HG03520 (cell line): ENCODE measurements at regions not wholly inside any gene's neighbourhood (a gene's known extent, or its start where the extent isn't known, plus 50 kb on each side); places are given as distances from the start of the nearest gene placed in this dataset.
"Not testable (repeated sequence)": the region's sequence is repeated elsewhere in the genome, so short reads cannot be mapped to it uniquely, and the experiment has no call there.

Experiments
- ATAC-seq: cut with Tn5 transposase; IDR thresholded peaks from one replicate; pipeline ENCODE4 v1.9.1; 2021; ENCODE audit warnings: mild to moderate bottlenecking, moderate library complexity; ENCODE audit not compliant: unreplicated experiment

- no peak for ATAC-seq
Measured at GRCh38 chr2:196276421-196276820, 105.0 kb upstream of the STK17B start.

DNA sequence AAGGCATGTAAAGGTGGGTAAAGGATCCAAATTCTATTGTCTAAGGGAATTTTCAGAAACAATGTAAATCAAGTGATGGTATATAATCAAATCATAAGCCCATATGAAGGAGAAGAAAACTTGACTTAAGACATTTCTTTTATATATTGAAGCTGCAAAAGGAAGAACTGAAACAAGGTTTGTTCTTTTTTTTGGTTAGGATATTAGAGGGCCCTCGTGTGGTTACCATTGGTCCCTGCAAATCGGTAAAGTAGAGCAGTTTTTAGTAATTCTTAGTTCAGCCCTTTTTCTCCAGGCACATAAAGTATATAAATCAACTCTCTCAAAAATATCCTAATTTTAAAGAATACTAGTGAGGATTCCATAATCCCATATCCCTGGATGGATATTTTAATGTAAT lies 105.6 kb upstream of the STK17B start:
- no peak for ATAC-seq

DNA sequence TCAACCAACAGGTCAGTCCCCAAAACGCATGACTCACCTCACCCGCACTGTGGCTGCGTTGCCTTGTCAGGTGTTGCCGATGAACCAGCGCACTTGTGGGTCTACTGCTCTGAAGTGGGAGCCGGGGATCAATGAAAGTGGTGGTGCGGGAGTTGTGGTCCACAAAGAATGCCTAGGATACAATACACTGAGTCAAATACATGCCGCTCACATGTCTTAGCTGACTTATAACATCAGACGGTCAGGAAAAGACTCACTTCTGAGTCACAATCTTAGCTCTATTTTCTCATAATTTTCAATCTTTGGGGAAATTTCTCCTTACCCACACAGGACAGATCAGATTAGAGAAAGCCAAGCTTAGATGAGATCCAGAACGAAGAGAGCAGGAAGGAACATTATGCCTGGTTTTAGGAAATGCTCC lies 107.1 kb upstream of the STK17B start:
- ATAC-seq, result no peak

DNA sequence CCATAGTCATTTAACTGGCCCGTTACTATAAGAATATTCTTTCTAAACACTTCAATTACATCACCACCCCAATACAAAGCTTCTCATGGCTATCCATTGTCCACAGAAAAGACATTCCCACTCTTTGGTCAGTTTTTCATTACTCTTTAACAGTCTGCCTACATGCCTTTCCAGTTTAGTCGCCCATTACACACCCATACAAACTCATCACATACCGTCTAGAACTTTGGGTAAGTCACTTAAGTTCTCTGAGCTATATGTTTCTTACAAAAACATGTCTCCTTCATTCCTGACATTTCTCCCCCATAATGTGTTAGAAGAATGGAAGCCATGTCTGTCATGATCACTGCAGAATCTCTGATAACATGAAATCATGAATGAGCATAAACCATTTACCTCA lies 108.2 kb upstream of the STK17B start:
- ATAC-seq, result no peak

GRCh38 chr2:196284144-196284844 lies 112.9 kb upstream of the STK17B start:
- ATAC-seq, result no peak

- ATAC-seq, result no peak
Measured at GRCh38 chr2:196284866-196285557, 113.6 kb upstream of the STK17B start.

DNA sequence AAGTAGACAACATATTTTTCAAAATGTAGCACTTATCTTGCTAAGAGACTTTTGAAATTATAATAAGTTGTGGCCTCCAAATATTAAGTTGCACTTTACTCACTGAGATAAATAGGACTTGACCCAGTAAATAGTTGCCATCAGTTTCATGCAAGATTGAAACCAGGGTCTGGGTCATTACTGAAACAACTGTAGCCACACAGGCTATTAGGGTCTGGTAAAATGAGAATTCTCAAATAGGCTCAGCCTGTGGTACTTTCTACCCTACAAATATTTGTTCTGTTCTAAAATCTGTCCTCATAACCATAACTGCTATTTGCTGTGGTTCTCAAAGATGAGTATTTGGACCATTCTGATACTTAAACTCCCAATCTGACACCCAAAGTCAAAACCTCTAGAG lies 115.4 kb upstream of the STK17B start:
- ATAC-seq, result peak; percentile 46

DNA sequence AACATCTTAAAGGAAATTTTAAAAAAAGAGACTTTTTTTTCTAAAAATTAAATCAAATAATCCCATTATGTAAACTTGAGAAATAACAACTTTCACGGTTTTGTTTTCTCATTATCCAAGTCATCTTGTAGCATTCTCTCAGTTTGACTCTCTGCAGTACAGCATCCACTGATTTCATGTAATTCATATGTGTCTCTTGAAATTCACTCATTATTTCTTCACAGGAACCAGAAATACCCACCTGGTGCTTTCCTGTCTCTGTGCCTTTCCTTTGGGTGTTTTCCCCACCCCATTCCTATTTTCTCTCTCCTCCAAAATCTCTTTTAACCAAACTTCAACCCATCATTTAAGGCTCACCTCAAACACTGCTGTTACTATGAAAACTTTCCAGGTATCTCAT lies 116.1 kb upstream of the STK17B start:
- ATAC-seq, result no peak

DNA sequence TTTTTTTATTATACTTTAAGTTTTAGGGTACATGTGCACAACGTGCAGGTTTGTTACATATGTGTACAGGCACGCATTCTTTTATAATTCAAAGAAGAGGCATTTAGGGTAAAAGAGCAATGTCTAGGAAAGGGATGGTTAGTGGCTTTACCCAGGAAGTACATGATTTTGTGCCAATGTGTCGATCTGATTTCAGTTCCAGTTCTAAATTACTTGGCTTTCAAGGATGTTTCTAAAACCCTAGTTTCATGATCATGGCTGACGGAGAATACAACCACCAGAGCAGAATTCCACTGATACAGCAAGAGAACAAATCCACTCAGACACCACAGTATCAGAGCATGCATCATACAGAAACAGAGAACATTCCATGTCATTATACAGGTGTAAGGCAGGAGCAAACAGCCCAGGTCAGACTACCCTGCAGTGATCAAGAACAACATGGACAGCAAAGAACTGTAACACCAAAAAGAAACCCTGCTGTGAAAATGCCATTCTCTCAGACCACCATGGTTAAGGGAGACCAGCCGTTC lies 116.7 kb upstream of the STK17B start:
- no peak for ATAC-seq

- peak; percentile 43 for ATAC-seq
Measured at GRCh38 chr2:196289000-196289399, 117.6 kb upstream of the STK17B start.

DNA sequence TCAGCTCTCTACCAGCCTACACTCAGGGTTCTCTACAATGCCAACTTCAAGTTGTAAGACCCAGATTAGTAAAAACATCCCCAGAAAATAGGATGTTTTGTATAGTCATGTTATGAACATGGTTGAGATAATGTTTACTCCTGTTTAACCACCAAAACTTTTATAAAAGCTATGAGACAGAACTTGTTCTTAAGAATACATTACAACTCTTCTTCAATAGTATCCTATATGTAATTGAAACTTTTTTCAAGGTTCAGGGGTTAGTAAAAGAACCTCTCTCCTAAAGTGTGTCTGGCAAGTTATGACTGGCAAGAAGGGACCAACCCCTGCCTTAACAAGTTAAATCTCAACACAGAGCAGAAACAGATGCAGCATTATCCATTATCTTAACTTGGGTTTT lies 118.8 kb upstream of the STK17B start:
- ATAC-seq, result no peak

GRCh38 chr2:196290569-196290968 lies 119.2 kb upstream of the STK17B start:
- no peak for ATAC-seq

GRCh38 chr2:196291426-196291825 lies 120.0 kb upstream of the STK17B start:
- ATAC-seq, result no peak

- ATAC-seq, result no peak
Measured at GRCh38 chr2:196291873-196292800, 120.8 kb upstream of the STK17B start.

DNA sequence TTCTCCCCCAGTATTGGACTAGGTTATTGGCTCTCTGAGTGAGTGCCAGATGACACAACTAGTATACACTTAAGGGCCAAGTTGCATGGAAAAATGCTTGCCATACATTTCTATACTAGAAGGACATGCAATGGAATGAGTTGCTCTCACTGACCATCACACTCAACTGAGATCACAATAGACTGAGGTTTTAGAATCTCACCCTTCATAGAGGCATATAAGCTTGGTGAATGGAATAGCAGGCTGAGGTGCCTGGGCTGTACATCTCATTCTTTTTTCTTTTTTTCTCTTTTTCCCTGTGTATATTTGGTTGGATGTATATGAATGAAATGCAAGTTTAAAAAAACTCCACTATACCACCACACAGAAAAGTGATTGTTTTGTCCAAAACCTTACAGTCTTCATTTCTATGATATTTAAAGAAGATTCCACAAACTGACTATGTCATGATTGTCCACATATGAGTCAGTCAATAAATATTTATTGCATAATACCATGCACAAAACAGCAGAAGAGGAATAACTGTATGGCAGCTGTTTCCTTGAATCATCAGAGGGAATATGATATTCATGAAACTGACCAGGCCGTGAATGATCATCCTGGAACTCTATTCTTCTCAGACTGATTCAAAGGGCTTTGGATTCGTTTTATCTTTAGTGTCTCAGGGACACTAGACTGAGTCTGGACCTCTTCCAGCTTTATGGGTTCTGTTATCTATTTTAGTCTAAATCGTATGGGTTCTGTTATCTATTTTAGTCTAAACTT lies 122.6 kb upstream of the STK17B start:
- no peak for ATAC-seq

GRCh38 chr2:196294516-196294909 lies 123.1 kb upstream of the STK17B start:
- no peak for ATAC-seq

DNA sequence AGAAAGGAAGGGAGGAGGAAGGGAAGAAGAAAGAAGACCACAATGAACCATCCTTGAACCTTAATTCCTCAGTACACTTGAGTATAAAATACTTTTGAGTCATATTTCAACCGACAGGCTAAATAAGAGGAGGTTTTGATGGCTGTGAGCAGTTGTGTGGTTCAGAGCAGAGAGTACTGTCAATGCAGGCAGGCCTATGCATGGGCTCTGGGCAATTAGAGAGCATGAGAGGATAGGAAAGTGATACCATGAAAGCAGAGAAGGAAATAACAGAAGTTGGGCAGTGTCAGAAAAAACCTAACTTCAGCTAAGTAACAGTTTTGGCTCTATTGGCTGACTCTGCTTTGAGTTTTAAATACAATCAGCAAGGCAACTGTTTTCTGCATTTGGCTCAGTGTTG lies 123.6 kb upstream of the STK17B start:
- no peak for ATAC-seq

DNA sequence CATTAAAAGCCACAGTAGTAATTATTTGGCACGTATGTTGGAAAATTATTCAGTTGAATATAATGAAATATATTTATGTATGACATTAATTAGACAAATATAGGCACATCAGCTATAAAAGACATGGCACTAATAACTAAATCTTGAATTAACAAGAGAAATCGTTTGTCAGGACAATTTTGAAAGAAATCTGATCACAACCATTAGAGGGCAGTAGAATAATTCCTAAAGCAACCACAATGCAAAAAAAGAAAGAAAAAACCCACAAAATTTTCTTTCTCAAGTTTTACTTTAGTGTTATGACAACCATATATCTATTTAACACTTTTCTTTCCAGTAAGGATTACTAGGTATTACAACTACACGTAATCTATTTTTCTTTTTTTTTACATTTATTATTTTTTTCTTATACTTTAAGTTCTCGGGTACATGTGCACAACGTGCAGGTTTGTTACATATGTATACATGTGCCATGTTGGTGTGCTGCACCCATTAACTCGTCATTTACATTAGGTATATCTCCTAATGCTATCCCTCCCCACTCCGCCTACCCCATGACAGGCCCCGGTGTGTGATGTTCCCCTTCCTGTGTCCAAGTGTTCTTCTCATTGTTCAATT lies 126.8 kb upstream of the STK17B start:
- ATAC-seq, result not testable (repeated sequence)

DNA sequence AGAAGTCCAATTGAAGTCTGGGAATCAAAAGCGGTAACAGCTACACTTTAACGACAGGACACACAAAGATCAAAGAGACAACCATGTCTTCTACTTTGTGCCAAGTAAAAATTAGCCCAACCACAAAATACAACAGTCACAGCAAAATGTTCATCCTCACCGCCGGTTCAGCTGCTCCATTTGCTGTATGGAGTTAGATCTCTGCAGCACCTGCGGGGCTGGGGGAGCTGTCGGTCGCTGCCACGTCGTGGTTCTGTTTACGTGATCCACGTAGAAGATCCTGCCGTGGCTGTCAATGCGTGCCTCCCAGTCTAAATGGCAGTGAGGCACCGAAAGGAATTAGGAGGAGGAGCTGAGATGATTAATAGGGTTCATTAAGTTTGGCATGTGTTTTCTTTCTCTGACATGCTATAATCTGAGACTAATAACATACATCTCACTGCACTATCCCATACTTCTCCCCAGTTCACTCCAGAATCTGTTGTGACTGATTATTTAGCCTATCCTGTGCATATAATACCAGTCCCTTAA lies 136.5 kb upstream of the STK17B start:
- no peak for ATAC-seq

- ATAC-seq, result no peak
Measured at GRCh38 chr2:196309691-196310090, 138.3 kb upstream of the STK17B start.
